Kidney (tissue), 13 donors: ENCODE measurements at regions not wholly inside any gene's neighbourhood (a gene's known extent, or its start where the extent isn't known, plus 50 kb on each side); places are given as distances from the start of the nearest gene placed in this dataset.

ENCODE experiments used
- DNase-seq, 5 donors: peaks; one replicate each; pipeline ENCODE4 v3.0.0-alpha.2; 2013 to 2020
- FAIRE-seq: peaks from 2 replicates; lab custom pipeline; 2012; peaks lifted over from hg19 to GRCh38; lab: Jason Lieb, UNC
- H3K27ac ChIP-seq, 2 donors: one replicate each; pipeline ENCODE4 v1.7.0; 2013; ENCODE audit warnings: low read depth in 2 of 2, low read length in 2 of 2, inconsistent platforms in 1 of 2
- H3K27me3 ChIP-seq: one replicate; pipeline ENCODE4 v1.7.1; 2013; ENCODE audit warnings: low read length, inconsistent platforms; ENCODE audit not compliant: control insufficient read depth, insufficient read depth
- H3K36me3 ChIP-seq, 3 donors: one replicate each; pipeline versions ENCODE4 v1.7.0 to v1.7.1; 2013; ENCODE audit warnings: low read length in 3 of 3, control low read depth in 1 of 3, inconsistent platforms in 1 of 3; ENCODE audit not compliant: insufficient read depth in 3 of 3, control insufficient read depth in 2 of 3
- H3K4me1 ChIP-seq, 3 donors: one replicate each; pipeline versions ENCODE4 v1.7.0 to v1.7.1; 2013; ENCODE audit warnings: low read length in 3 of 3, inconsistent platforms in 1 of 3, low read depth in 1 of 3; ENCODE audit not compliant: control insufficient read depth in 2 of 3, insufficient read depth in 2 of 3
- H3K4me3 ChIP-seq, 3 donors: one replicate each; pipeline versions ENCODE4 v1.7.0 to v1.8.1; 2013; ENCODE audit warnings: low read length in 3 of 3, control low read depth in 1 of 3, inconsistent platforms in 1 of 3
- H3K9ac ChIP-seq, 3 donors: one replicate each; pipeline versions ENCODE4 v1.7.0 to v1.7.1; 2013; ENCODE audit warnings: low read length in 3 of 3, control low read depth in 1 of 3, inconsistent platforms in 1 of 3
- H3K9me3 ChIP-seq, 3 donors: one replicate each; pipeline versions ENCODE4 v1.7.0 to v1.7.1; 2013; ENCODE audit warnings: low read length in 3 of 3, control low read depth in 1 of 3, inconsistent platforms in 1 of 3; ENCODE audit not compliant: control insufficient read depth in 2 of 3, insufficient read depth in 1 of 3
- intact Hi-C: fragments of 100-400 bp; cut with DNase I; formaldehyde crosslinking; loops from one replicate; pipeline ENCODE4 v1.11.1; 2022
- TF ChIP-seq, protein P1 (sequence below): IDR thresholded peaks from 3 replicates; pipeline ENCODE4 v1.5.1; 2012; ENCODE audit warnings: mild to moderate bottlenecking, moderate library complexity, borderline replicate concordance; ENCODE audit not compliant: insufficient read depth; ENCODE audit errors: extremely low read depth
- donor health status: control.
- donor health status: control.
- donor health status: control.
- donor health status: control.
- donor health status: control.
- donor health status: DM: yes; HTN: yes; CAD: no.
- donor health status: Normal renal cell carcinoma (clear cell type).

DNA sequence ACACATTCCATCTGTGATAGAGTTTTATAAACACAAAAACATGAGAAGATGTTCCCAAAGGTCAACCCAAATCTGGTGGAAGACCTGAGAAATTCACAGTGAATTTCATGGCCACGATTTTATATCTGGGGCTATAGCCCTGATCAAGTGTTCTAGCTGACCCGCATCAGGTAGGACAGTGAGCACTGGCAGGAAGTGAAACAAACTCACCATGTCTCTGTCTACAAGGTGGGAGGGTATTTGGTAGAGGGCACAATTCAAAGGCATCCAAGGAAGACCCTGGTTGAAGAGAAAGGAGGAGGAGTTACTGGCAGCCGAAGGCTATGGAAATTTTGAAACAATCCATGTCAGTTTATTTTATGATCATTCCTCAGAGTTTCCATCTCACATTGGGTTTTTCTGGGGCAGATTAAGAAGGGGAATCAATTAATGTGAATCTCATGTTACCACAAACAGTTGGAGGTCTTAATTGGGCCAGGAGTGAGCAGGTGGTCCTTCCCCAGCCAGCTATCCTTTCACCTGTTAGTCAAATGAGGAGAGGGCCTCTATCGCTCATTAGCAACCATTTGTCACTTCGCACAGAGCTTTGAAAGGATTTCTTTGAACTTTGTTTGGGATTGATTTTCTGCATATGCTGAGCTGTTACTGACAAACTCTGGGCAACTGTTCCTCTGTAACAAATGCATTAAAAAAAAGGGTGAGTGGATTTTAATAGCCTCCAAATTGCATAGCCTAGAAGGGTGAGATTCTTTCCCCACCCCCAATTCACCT lies 612.0 kb upstream of the CLINT1 start:
- FAIRE-seq (no peak), DNase-seq (no peak)
- H3K4me1 ChIP-seq = no peaks in the 10 kb centered on the region
- intact Hi-C loops = no loop called here
- no peak overlapping the region for H3K4me3 ChIP-seq
- no peak overlapping the region for H3K27ac ChIP-seq
- TF ChIP-seq, protein P1, sequence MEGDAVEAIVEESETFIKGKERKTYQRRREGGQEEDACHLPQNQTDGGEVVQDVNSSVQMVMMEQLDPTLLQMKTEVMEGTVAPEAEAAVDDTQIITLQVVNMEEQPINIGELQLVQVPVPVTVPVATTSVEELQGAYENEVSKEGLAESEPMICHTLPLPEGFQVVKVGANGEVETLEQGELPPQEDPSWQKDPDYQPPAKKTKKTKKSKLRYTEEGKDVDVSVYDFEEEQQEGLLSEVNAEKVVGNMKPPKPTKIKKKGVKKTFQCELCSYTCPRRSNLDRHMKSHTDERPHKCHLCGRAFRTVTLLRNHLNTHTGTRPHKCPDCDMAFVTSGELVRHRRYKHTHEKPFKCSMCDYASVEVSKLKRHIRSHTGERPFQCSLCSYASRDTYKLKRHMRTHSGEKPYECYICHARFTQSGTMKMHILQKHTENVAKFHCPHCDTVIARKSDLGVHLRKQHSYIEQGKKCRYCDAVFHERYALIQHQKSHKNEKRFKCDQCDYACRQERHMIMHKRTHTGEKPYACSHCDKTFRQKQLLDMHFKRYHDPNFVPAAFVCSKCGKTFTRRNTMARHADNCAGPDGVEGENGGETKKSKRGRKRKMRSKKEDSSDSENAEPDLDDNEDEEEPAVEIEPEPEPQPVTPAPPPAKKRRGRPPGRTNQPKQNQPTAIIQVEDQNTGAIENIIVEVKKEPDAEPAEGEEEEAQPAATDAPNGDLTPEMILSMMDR = no peak
- no peak overlapping the region for H3K9ac ChIP-seq
- H3K9me3 ChIP-seq = no peaks in the 10 kb centered on the region
- no peaks in the 10 kb centered on the region for H3K27me3 ChIP-seq
- H3K36me3 ChIP-seq = no peaks in the 10 kb centered on the region

GRCh38 chr5:158468444-158468843 lies 609.5 kb upstream of the CLINT1 start:
- intact Hi-C loops = no loop called here
- FAIRE-seq (no peak), DNase-seq (no peak)
- H3K36me3 ChIP-seq = no peaks in the 10 kb centered on the region
- no peak overlapping the region for H3K9ac ChIP-seq
- no peak overlapping the region for H3K27ac ChIP-seq
- H3K4me1 ChIP-seq = no peaks in the 10 kb centered on the region
- H3K9me3 ChIP-seq = no peaks in the 10 kb centered on the region
- H3K4me3 ChIP-seq = no peak overlapping the region
- H3K27me3 ChIP-seq = no peaks in the 10 kb centered on the region
- TF ChIP-seq, protein P1 = no peak

GRCh38 chr5:158466191-158466590 lies 607.2 kb upstream of the CLINT1 start:
- no peaks in the 10 kb centered on the region for H3K4me1 ChIP-seq
- H3K27me3 ChIP-seq = no peaks in the 10 kb centered on the region
- no peak overlapping the region for H3K4me3 ChIP-seq
- intact Hi-C loops = no loop called here
- no peak overlapping the region for H3K9ac ChIP-seq
- no peaks in the 10 kb centered on the region for H3K36me3 ChIP-seq
- no peak for DNase-seq
- FAIRE-seq = no peak
- H3K27ac ChIP-seq = no peak overlapping the region
- TF ChIP-seq, protein P1 = no peak
- H3K9me3 ChIP-seq = no peaks in the 10 kb centered on the region
